ENCODE measurements at regions not wholly inside any gene's neighbourhood (a gene's known extent, or its start where the extent isn't known, plus 50 kb on each side); places are given as distances from the start of the nearest gene placed in this dataset.

GRCh38 chr1:214209260-214209808, 71.6 kb upstream of the SMYD2 start:
- no peak for DNase-seq

GRCh38 chr1:214213136-214213535, 67.8 kb upstream of the SMYD2 start:
- DNase-seq, result peak; percentile 45

- DNase-seq, result no peak
These were observed 66.1 kb upstream of the SMYD2 start for GRCh38 chr1:214214851-214215250.

- no peak for DNase-seq
These were observed 65.4 kb upstream of the SMYD2 start for GRCh38 chr1:214215583-214215982.

GRCh38 chr1:214216021-214216420, 64.9 kb upstream of the SMYD2 start:
- DNase-seq, result no peak

GRCh38 chr1:214216779-214217178, 64.2 kb upstream of the SMYD2 start:
- no peak for DNase-seq

GRCh38 chr1:214219902-214220301, 61.1 kb upstream of the SMYD2 start:
- DNase-seq, result no peak

GRCh38 chr1:214220891-214221290, 60.1 kb upstream of the SMYD2 start:
- DNase-seq, result no peak

- peak; percentile 54 for DNase-seq
These were observed 56.2 kb upstream of the SMYD2 start for GRCh38 chr1:214224611-214225354.

GRCh38 chr1:214228976-214229375, 52.0 kb upstream of the SMYD2 start:
- no peak for DNase-seq

- no peak for DNase-seq
These were observed 51.2 kb upstream of the SMYD2 start for GRCh38 chr1:214229736-214230135.

Data from HCEC 1CT (cell line).